Activated CD8-positive, alpha-beta memory T cell treated with anti-CD3 and anti-CD28 coated beads, Interleukin-2, amount 50 U/mL, for 24 hours (primary cell): ENCODE measurements at regions not wholly inside any gene's neighbourhood (a gene's known extent, or its start where the extent isn't known, plus 50 kb on each side); places are given as distances from the start of the nearest gene placed in this dataset.

ENCODE experiments used
- DNase-seq: peaks from one replicate; pipeline ENCODE4 v3.0.0-alpha.2; 2020; ENCODE audit errors: extremely low read depth

- no peak for DNase-seq
These were observed 450.1 kb upstream of the LRATD1 start for GRCh38 chr2:14182227-14182946.

- DNase-seq, result no peak
These were observed 446.6 kb upstream of the LRATD1 start for GRCh38 chr2:14185906-14186305.

GRCh38 chr2:14188446-14188845 lies 444.1 kb upstream of the LRATD1 start:
- no peak for DNase-seq

- no peak for DNase-seq
These were observed 442.6 kb upstream of the LRATD1 start for GRCh38 chr2:14189929-14190328.

- no peak for DNase-seq
These were observed 438.3 kb upstream of the LRATD1 start for GRCh38 chr2:14194233-14194632.

GRCh38 chr2:14197293-14197692 lies 435.2 kb upstream of the LRATD1 start:
- no peak for DNase-seq

- no peak for DNase-seq
These were observed 433.5 kb upstream of the LRATD1 start for GRCh38 chr2:14199040-14199439.

GRCh38 chr2:14219306-14219705 lies 413.2 kb upstream of the LRATD1 start:
- DNase-seq, result no peak

GRCh38 chr2:14220101-14220500 lies 412.4 kb upstream of the LRATD1 start:
- DNase-seq, result no peak

- DNase-seq, result no peak
These were observed 411.1 kb upstream of the LRATD1 start for GRCh38 chr2:14221466-14221865.

GRCh38 chr2:14223576-14223975 lies 408.9 kb upstream of the LRATD1 start:
- no peak for DNase-seq

GRCh38 chr2:14231391-14231898 lies 401.1 kb upstream of the LRATD1 start:
- DNase-seq, result no peak

GRCh38 chr2:14232217-14232616 lies 400.3 kb upstream of the LRATD1 start:
- no peak for DNase-seq

- DNase-seq, result no peak
These were observed 397.6 kb upstream of the LRATD1 start for GRCh38 chr2:14234911-14235310.

GRCh38 chr2:14235667-14236066 lies 396.9 kb upstream of the LRATD1 start:
- no peak for DNase-seq

- no peak for DNase-seq
These were observed 394.6 kb upstream of the LRATD1 start for GRCh38 chr2:14237902-14238301.

- no peak for DNase-seq
These were observed 392.9 kb upstream of the LRATD1 start for GRCh38 chr2:14239605-14240004.

GRCh38 chr2:14240868-14241267 lies 391.6 kb upstream of the LRATD1 start:
- DNase-seq, result no peak

GRCh38 chr2:14245901-14246300 lies 386.6 kb upstream of the LRATD1 start:
- DNase-seq, result no peak

GRCh38 chr2:14255135-14255820 lies 377.2 kb upstream of the LRATD1 start:
- DNase-seq, result no peak

GRCh38 chr2:14256890-14257289 lies 375.6 kb upstream of the LRATD1 start:
- no peak for DNase-seq

- DNase-seq, result no peak
These were observed 374.6 kb upstream of the LRATD1 start for GRCh38 chr2:14257801-14258507.

- no peak for DNase-seq
These were observed 370.7 kb upstream of the LRATD1 start for GRCh38 chr2:14261771-14262170.
